Body of pancreas (tissue), 4 donors: ENCODE measurements at regions not wholly inside any gene's neighbourhood (a gene's known extent, or its start where the extent isn't known, plus 50 kb on each side); places are given as distances from the start of the nearest gene placed in this dataset.

Experiments
- POLR2A ChIP-seq, 3 donors: fragments of 450-650 bp; IDR thresholded peaks; one replicate each; pipeline ENCODE4 v1.6.1; 2016; ENCODE audit warnings: antibody characterized with exemption in 3 of 3, mild to moderate bottlenecking in 2 of 3
- TF ChIP-seq, protein P1 (sequence below), 7 experiments: fragments of 450-650 bp in 4 of 7; fragments of 200-600 bp in 3 of 7; sonication (generic) in 3 of 7; IDR thresholded peaks; one replicate each; pipeline ENCODE4 v1.5.1; 2016 to 2019; ENCODE audit warnings: antibody characterized with exemption in 7 of 7

DNA sequence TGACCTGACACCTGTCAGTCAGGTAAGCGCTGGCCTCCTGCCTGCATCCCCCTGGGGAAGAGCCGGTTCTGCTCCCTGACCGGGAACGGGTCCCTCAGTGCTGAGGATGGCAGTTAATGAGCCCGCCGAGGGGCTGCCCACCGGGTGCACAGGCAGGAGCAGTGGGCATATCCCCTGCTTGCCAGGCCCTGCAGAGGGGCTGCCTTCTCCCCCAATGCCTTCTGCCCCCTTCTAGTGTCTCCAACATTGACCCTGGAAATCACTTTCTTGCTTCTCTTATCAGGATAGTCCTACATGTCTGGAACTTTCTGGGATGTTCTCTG, 388.5 kb downstream of the SEC14L1 start:
- TF ChIP-seq, protein P1, sequence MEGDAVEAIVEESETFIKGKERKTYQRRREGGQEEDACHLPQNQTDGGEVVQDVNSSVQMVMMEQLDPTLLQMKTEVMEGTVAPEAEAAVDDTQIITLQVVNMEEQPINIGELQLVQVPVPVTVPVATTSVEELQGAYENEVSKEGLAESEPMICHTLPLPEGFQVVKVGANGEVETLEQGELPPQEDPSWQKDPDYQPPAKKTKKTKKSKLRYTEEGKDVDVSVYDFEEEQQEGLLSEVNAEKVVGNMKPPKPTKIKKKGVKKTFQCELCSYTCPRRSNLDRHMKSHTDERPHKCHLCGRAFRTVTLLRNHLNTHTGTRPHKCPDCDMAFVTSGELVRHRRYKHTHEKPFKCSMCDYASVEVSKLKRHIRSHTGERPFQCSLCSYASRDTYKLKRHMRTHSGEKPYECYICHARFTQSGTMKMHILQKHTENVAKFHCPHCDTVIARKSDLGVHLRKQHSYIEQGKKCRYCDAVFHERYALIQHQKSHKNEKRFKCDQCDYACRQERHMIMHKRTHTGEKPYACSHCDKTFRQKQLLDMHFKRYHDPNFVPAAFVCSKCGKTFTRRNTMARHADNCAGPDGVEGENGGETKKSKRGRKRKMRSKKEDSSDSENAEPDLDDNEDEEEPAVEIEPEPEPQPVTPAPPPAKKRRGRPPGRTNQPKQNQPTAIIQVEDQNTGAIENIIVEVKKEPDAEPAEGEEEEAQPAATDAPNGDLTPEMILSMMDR (IDR thresholded peaks at IDR 0.05), result no peak
- TF ChIP-seq POLR2A (IDR thresholded peaks at IDR 0.05), result no peak
